ENCODE measurements at regions not wholly inside any gene's neighbourhood (a gene's known extent, or its start where the extent isn't known, plus 50 kb on each side); places are given as distances from the start of the nearest gene placed in this dataset.
"Not testable (repeated sequence)": the region's sequence is repeated elsewhere in the genome, so short reads cannot be mapped to it uniquely, and the experiment has no call there.

DNA sequence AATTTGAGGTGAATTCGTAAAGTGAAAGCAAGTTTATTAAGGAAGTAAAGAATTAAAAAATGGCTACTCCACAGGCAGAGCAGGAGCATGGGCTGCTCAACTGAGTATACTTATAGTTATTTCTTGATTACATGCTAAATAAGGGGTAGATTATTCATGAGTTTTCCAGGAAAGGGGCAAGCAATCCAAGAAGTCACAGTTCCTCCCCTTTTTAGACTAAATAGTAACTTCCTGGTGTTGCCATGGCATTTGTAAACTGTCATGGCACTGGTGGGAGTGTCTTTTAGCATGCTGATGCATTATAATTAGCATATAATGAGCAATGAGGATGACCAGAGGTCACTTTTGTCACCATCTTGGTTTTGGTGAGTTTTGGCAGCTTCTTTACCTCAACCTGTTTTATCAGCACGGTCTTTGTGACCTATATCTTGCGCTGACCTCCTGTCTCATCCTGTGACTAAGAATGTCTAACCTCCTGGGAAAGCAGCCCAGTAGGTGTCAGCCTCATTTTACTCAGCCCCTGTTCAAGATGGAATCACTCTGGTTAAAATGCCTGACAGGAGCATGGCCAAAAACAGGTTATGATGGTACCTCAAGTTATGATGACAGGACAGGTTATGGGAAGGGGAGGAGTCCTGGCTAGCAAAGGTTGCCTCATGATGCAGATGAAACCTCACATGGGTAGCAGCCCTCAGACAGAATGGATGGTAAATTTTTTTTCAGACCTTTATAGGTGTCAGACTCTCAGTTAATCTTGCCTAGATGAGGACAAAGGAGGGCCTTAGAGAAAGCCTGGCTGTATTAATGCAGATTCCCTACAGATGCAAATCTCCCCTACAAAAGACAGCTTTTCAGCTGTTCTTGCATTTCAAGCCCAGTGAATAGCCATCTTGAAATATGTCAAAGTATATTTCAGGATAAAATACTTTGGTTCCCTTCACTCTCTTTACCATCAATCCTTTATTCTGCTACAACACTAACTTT, 49.7 kb downstream of the SIPA1L2 start:
- no peak for DNase-seq

DNA sequence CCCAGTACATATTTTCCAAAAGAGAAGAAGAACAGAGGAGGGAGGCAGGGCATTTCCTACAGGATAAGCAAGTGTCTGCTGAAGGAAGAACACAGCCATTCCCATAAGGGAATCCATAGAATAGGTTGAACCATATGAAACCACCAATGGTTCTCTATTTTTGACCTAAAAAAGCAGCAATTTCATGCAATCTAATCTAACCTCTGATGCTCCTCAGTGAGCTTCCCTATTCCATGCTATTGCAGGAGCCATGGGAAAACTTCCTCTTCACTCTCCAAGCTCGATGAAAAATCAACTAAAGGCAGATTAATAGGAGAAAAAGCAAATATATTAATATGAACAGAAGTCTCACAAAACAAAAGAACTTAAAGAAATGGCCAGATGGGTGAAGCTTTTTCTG, 50.5 kb downstream of the SIPA1L2 start:
- DNase-seq: no peak

DNA sequence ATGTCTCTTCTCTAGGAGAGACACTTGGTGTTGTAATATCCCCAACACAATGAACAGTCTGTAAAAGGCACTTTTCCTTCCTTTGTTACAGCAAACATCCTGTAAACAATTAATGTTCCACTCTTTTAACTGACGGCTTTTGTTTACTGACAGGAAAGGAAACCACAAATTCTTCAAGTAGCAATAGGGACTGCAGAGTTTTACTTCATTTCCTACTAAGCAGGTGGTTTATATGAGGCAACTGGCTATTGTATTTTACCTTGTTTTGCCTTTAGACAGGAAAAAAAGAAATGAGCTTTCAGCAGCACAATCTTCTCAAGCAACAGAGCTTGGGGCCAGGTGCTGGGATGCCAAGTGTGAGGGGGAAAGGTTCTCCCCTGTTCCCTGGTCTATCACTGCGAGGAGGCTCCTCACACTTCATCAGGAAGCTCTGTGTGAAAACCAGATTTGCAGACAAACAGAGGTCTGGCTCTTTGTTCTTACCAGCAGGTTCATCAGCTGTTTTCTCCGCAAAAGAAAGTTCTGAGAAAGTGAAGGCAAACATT, 51.2 kb downstream of the SIPA1L2 start:
- peak; percentile 45 for DNase-seq

DNA sequence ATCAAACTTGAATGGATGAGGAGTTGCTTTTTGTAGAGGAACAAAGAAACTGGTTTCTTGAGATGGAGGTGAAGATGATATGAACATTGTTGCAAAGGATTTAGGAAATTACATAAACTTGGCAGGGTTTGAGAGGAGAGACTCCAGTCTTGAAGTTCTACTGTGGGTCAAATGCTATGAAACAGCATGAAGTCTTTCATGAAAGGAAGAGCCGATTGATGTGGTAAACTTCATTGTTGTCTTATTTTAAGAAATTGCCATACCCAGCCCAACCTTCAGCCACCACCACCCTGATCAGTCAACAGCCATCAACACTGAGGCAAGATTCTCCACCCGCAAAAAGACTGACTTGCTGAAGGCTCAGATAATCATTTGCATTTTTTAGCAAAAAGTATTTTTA, 52.2 kb downstream of the SIPA1L2 start:
- DNase-seq: no peak

DNA sequence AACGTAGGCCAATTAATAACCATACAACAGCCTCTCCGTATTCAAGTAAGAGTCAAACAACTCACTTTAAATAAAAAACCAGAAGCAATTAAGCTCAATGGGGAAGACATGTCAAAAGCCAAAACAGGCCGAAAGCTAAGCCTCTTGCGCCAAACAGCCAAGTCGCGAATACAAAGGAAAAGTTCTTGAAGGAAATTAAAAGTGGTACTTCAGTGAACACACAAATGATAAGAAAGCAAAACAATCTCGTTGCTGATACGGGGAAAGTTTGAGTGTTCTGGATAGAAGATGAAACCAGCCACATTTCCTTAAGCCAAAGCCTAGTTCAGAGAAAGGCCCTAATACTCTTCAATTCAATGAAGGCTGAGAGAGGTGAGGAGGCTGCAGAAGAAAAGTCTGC, 53.4 kb downstream of the SIPA1L2 start:
- no peak for DNase-seq

DNA sequence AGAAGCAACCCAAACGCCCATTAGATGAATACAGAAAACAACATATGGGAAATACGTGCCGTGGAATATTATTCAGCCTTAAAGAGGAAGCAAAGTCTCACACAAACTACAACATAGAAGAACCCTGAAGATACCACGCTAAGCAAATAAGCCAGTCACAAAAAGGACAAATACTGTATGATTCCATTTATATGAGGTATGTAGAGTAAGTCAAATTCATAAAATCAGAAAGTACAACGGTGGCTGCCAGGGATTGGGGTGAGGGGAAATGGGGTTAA, 54.2 kb downstream of the SIPA1L2 start:
- no peak for DNase-seq

DNA sequence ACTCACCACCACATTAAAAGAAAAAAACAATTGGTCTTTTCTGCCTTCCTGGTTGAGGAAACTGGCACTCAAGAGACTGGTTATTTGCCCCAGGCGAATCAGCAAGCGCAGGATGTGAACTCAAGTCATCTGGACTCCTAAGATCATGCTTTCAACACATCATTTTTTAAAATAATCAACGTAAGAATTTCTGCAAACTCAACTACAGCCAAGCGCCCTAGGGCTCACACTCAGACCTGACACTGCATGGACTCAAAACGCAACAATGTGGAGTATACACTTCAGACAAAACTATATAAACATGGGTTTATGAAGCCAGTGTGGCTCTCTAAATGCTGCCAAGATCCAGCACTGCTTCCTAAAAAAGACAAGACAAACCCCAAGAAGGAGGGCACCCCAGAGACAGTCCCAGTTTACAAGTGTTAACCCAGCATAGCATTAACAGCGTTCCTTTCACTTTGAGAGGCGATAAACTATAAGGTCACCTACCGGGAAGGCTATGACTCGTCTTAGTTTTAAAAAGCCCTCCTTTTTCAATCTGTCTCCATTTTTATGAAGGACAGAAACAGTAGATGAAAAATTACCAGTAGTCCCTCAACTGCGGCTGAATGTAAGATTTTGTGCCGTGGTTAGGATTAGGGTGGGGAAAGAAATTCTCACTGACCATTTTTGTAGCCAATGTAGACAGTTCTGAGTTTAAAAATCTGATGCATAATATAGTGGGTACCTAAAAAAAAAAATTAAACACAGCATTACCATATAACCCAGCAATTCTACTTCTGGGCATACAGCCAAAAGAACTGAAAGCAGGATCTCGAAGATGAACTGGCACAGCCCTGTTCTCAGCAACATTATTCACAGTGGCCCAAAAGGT, 54.8 kb downstream of the SIPA1L2 start:
- DNase-seq: no peak

DNA sequence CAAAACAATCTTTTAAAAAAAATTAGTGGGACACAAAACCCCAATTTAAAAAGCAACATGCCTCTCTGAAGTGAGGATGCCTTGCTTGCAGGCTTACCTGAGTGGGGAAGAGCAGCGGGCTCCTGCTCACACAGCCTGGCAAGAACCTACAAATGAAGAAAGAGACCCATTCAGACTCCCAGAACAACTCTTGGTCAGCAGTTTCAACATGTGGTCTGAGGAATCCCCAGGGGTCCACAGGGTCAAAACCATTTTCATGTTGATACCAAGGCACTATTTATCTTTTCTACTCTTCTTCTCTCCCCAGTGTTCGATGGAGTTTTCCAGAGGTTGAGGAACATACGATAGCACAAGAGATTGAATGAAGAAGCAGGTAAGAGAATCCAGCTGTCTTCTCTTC, 55.9 kb downstream of the SIPA1L2 start:
- no peak for DNase-seq

DNA sequence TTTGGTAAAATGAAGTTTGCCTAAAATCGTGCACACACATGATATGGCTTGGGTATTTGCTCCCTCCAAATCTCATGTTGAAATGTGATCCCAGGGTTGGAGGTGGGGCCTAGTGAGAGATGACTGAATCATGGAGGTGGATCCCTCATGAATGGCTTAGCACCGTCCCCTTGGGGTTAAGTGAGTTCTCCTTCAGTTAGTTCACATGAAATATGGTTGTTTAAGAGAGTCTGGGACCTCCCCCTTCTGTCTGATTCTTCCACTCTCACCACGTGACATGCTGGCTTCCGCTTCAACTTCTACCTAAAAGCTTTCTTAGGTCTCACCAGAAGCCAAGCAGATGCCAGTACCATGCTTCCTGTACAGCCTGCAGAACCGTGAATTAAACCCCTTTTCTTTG, 58.4 kb downstream of the SIPA1L2 start:
- peak; percentile 85 for DNase-seq

DNA sequence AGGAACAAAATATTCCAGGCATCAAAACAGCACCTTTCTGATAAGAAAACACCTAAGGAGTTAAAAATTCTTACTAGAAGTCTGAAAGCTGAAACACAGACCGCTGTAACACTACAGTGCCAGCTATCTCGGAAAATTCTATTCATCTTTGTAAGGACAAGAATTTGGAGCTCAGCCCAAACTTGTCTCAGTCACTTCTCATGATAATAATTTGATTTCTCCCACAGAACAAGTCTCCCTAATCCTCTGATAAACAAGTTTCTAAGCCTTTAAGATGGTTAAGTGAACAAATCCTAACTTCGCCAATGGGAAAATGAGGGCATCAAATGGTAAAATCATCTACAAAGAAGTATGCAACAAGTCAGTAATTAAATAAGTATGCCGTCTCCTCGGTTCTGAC, 59.9 kb downstream of the SIPA1L2 start:
- DNase-seq: no peak

DNA sequence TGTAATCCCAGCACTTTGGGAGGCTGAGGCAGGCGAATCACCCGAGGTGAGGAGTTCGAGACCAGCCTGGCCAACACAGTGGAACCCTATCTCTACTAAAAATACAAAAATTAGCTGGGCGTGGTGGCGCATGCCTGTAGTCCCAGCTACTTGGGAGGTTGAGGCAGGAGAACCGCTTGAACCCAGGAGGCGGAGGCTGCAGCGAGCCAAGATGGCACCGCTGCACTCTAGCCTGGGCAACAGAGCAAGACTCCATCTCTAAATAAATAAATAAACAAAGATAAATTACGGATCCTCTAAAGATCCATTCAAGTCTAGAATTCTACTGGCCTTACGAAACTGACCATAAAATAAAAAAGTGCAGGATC, 60.4 kb downstream of the SIPA1L2 start:
- not testable (repeated sequence) for DNase-seq

DNA sequence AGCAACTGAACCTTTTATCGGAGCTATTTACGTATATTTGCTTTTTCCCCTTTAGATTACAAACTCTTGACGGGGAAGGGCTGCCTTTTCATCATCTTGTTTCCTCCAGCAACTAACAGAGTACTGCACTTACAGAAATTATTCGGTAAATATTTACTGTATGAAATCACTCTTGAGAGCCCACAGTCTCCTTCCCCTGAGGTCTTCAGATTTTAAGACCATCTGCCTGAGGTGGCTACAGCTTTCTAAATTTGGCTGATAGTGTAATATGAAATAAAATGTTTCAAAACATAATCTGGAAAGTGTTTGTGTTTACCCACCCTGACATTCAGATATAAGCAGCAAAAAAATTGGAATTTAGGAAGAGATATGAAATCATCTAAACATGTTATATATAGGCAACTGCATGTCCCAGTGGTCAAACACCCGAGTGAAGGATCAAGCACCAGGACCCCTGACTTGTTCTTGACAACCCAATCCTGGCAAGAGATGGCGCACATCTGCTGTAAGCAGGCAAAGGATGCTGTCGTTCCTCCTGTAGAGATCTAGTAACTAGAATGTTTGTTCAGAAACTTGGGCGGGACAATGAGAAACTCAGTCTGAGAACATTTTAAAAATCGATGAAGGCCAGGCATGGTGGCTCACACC, 60.9 kb downstream of the SIPA1L2 start:
- DNase-seq: peak; percentile 81

DNA sequence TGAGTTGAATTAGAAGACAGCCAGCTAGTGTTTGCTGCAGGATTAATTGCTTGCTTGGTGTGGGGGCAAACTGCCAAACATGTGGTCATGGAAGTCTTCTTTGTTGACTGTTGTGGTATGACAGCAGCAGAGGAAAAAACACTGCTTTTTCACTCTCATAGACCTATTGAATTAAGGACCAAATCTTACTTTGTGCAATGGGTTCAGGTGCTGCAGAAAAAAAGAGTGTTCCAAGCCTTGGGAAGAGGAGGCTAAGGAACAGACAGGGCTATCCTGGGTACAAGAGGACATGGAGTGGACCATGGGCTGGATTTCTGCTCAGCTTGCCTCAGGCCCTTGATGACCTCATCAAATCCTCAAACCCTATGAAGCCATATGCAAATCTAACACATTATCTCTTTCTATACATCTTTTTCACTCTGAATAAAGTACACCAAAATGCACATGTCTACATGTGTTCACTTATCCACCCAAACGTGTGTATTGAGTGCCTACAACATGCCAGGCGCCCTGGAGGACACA, 61.5 kb downstream of the SIPA1L2 start:
- no peak for DNase-seq

DNA sequence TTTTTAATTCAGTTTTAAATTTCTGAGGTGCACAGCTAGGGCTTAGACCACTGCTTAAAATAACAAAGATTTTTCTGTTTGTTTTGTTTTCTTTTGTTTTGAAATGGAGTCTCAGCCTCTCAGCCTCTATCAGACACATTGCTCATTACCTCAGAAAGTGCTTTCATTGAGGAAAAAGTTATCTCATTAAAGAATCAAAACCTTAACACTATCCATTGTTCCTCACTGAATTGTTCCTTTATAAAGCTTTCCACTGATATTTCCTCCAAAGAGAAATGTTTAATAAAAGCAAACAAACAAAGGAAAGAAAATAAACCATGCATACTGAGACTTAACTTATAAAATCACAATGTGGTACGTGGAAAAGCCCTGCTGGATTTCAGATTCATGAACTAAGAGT, 63.8 kb downstream of the SIPA1L2 start:
- no peak for DNase-seq

DNA sequence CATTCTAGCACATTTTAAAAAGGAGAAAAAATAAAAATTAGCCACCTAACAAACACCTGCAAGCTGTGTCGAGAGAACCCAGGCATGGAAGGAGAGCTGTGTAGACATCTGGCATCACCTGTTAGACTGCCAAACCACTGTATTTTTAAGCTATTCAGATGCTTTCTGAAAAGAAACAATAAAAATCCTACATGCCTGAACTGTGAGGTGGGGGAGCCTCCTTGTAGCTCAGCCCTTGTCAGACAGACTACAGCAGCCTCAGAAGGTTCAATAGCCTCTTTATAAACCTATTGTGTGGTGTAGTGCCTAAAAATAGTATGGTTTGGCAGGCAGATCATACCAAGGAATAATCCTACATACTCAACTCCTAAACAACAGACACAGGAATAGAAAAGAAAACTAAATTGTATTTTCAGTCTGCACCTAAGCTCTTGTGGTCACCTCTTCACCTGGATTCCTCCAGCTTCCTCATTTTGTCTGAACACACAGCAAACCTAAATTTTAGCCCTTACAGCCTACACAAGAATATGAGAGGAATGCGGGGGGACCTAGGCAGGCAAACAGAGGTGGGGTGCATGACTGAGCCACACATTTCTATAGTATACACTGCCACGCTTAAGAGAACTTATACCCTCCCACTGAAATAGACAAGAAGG, 67.0 kb downstream of the SIPA1L2 start:
- no peak for DNase-seq

DNA sequence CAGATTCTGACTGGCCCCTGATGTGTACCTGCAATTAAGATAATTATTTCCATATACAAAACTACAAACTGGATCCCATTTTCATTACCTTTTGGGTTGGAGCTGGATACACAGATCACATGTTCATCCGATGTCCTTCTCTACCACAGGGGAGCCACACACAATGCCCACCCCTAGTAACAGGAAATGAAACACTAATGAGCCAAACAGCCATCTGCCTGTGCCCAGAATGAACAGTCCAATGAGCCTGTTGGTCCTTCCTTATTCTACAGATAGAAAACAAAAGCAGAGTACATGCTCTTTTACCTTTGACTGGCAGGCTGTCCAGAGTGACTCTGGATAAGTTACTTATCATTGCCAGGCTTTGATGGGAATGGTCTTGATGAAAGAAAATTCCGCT, 68.6 kb downstream of the SIPA1L2 start:
- DNase-seq: no peak

DNA sequence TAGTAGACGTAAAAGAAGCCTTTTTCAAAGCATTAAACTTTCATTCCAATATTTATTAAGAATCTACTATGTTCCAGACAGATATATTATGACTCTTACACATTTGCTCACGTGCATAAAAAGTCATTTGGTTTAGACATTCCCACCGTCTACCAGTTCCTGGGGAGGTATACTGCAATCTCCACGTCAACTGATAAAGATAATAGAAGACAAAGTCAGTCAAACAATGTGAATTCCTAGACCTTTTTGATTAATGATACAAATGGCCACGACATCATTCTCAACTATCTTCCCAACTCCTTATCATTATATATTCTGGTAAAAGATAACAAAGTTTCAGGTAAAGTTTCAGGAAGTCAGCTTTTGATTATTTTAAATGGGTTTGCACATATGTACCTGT, 69.0 kb downstream of the SIPA1L2 start:
- no peak for DNase-seq

DNA sequence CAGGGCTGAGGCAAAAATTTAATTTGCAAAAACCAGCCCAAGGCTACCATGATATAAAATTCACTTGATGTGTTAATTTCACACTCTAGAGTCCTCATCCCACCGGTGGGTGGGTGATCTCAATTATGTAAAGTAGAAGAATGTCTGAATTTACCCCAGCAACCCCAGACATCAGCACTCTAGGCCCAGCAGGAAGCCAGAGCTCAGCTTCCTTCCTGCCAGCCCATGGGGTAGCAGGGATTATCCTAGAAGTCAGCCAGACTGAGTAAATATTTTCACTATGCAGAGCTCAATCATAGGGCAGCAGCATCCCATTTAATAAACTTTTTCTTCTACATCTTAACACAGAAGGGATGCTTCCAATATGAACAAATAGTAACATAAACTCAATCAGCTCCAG, 71.0 kb downstream of the SIPA1L2 start:
- DNase-seq: no peak

DNA sequence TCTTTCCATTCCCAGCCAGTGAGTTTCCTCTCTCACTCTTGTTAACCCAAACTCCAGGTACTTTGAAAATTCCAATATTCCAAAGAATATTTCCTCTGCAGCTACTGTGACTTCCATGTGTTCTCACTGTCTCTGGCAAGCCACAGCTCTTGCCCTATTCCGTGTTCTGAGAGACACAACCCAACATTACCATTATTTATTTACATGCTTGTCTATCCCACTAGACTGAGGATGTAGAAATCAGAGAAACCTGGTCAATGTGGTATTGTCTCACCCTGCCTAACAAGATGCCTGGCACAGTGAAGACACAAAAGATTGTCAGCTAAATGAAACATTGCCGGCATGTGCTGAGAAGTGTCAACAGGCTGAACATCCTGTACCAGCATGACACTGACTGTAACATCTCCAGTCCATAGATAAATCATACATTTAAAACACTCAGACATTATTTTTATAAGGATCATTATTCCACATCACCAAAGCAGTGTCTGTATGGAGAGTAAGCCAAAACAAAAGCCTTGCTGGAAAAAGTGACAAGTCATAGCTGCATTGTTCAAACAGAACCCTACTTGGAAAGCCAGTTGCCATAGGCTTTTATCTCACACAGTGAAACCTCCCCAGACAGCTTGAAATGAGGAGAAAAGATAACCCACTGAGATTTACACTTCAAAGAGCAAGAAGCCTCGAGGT, 72.3 kb downstream of the SIPA1L2 start:
- DNase-seq: no peak

DNA sequence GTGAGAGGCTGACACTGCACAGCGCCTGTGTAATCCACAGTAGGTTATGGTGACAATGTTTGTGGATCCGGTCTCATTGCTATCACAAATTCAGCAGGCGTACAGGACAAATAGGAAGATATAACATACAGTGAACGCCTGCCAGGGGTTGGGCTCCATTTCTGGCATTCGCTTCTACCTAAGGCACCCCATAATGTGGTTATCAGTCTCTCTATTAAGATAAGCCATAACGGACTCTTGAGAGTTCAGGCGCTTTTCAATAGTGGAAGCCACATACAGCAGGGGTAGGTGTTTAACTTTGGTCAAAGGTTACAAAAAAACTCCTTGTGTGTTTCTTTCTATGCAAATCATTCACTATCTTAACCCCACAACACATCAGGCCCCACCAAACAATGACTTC, 72.8 kb downstream of the SIPA1L2 start:
- no peak for DNase-seq

DNA sequence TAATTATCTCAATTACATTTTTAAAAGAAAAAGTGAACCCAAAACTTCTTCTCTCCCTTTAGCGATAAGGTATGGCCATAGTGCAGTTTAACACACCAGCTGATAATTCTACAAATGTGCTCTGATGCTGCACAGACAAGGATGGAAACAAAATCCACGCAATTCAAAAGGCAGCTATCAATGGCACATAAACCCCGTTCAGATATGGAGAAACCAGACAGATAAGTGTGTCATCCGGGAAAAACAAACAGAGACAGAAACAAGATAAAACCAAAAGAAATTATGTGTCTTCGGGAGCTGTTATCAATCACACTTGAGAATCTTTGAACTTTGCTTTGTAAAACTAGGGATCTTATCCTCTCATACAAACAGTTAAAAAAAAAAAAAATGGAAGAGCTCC, 73.6 kb downstream of the SIPA1L2 start:
- no peak for DNase-seq
